ENCODE measurements at regions not wholly inside any gene's neighbourhood (a gene's known extent, or its start where the extent isn't known, plus 50 kb on each side); places are given as distances from the start of the nearest gene placed in this dataset.

- no peak for TF ChIP-seq EP300 (IDR thresholded peaks at IDR 0.05)
- no peak for TF ChIP-seq POLR2AphosphoS5 (IDR thresholded peaks at IDR 0.05)
- no peak for TF ChIP-seq CTCF (IDR thresholded peaks at IDR 0.05)
These were observed 159.1 kb upstream of the MAP1B start for GRCh38 chr5:71948206-71948605.

All from esophagus muscularis mucosa (tissue), 4 donors.